ENCODE measurements at regions not wholly inside any gene's neighbourhood (a gene's known extent, or its start where the extent isn't known, plus 50 kb on each side); places are given as distances from the start of the nearest gene placed in this dataset.

GRCh38 chr7:91347290-91347689 lies 83.1 kb downstream of the FZD1 start:
- TF ChIP-seq CTCF (IDR thresholded peaks at IDR 0.05; ENCODE audit: low read depth, low read length, poor library complexity, severe bottlenecking): no peak
- TF ChIP-seq EZH2phosphoT487 (IDR thresholded peaks at IDR 0.05; ENCODE audit: borderline replicate concordance, low read length): no peak

All from DOHH2 (cell line).